ENCODE measurements at regions not wholly inside any gene's neighbourhood (a gene's known extent, or its start where the extent isn't known, plus 50 kb on each side); places are given as distances from the start of the nearest gene placed in this dataset.
"Not testable (repeated sequence)": the region's sequence is repeated elsewhere in the genome, so short reads cannot be mapped to it uniquely, and the experiment has no call there.

DNA sequence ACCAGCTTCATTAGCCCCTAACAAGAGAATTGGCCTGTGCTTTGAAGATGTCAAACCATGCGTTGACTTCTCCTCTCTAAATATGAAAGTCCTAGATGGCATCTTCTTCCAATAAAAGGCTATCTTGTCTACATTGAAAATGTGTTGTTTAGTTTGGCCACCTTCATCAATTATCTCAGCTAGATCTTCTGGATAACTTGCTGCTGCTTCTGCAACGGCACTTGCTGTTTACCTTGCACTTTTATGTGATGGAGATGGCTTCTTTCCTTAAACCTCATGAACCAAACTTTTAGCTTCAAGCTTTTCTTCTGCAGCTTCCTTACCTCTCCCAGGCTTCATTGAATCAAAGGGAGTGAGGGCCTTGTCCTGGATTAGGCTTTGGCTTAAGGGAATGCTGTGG is 58.6 kb upstream of the CSNK1E start:
- H3K27ac ChIP-seq; H3K27me3 ChIP-seq (replicated peaks; ENCODE audit: insufficient read depth); H3K4me1 ChIP-seq (replicated peaks); DNase-seq (ENCODE audit: low spot score); H3K36me3 ChIP-seq; intact Hi-C loops (cut with DNase I); H3K9me3 ChIP-seq; H3K4me3 ChIP-seq: not testable (repeated sequence)
- TF ChIP-seq POLR2AphosphoS5 (IDR thresholded peaks at IDR 0.05) = peak; percentile 57
- WGBS = 52% methylated on average over 2 of the region's 2 CpGs

GRCh38 chr22:38375005-38375404 is 57.8 kb upstream of the CSNK1E start:
- H3K9me3 ChIP-seq; H3K4me3 ChIP-seq; H3K4me1 ChIP-seq (replicated peaks); H3K27ac ChIP-seq; H3K36me3 ChIP-seq; DNase-seq (ENCODE audit: low spot score); intact Hi-C loops (cut with DNase I); H3K27me3 ChIP-seq (replicated peaks; ENCODE audit: insufficient read depth): not testable (repeated sequence)

DNA sequence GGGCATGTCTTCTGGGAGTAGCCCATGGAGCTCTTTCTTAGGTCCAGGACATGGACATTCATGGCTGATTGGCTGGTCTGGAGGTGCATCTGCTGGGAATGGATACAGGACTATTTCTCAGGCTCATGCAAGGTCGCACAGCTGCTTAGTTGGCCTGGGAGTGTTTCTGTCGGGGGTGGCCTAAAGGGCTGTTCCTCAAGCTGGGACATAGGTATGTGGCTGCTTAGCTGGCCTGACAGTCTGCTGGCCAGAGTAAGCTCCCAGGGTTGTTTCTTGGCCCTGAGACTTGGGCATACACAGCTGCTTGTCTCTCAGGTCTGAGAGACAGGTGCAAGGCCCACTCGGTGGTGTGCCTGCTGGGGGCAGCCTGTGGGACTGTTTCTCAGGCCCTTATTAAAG is 57.2 kb upstream of the CSNK1E start:
- 95% methylated on average over 3 of the region's 3 CpGs for WGBS
- DNase-seq (ENCODE audit: low spot score); H3K4me1 ChIP-seq (replicated peaks); H3K27me3 ChIP-seq (replicated peaks; ENCODE audit: insufficient read depth); H3K9me3 ChIP-seq; H3K36me3 ChIP-seq; H3K27ac ChIP-seq; H3K4me3 ChIP-seq; intact Hi-C loops (cut with DNase I): not testable (repeated sequence)

DNA sequence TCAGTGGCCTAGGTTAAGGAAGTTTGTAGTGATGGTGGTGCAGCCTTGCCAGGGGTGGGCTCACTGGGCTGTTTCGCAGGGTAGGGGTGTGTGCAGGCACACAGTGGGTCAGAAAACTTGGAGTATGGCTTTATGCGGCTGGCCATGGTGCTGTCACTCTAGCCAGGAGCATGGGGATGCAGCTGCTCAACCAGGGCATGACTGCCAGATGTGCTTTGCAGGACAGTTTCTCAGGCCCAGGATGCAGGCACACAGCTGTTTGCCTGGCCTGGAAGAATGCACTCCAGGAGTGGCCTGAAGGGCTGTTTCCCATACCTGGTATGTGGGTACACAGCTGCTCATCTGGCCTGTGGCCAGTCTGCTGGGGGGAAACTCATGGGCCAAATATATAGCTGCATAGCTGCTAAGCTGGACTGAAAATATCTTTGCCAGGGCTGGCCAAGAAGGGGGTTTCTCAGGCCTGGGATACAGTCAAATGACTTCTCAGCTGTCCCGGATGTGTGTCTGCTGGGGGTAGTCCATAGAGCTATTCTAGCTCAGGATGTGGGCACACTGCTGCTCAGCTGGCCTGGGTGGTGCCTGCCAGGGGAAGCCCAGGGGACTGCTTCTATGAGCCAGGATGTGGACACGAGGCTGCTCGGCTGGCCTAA is 56.7 kb upstream of the CSNK1E start:
- H3K27ac ChIP-seq; H3K4me1 ChIP-seq (replicated peaks); DNase-seq (ENCODE audit: low spot score); H3K36me3 ChIP-seq; H3K9me3 ChIP-seq; intact Hi-C loops (cut with DNase I); H3K4me3 ChIP-seq; H3K27me3 ChIP-seq (replicated peaks; ENCODE audit: insufficient read depth): not testable (repeated sequence)
- WGBS = 100% methylated on average over 5 of the region's 5 CpGs

- H3K9me3 ChIP-seq = not testable (repeated sequence)
Observed at GRCh38 chr22:38372665-38373064, 55.4 kb upstream of the CSNK1E start.

DNA sequence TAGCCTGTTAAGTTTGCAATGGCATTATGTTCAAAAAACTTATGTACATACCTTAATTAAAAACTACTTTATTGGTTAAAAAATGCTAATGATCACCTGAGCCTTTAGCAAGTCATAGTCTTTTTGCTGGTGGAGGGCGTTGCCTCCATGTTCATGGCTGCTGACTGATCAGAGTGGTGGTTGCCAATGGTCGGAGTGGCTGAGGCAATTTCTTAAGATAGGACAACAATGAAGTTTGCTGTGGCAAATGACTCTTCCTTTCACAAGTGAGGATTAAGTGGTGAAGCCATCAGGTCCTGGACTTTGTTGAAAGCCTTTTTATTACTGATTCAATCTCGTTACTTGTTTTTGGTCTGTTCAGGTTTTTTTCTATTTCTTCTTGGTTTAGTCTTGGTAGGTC is 53.3 kb upstream of the CSNK1E start:
- DNase-seq (ENCODE audit: low spot score); H3K27ac ChIP-seq; H3K36me3 ChIP-seq; H3K9me3 ChIP-seq; H3K4me1 ChIP-seq (replicated peaks); H3K27me3 ChIP-seq (replicated peaks; ENCODE audit: insufficient read depth); H3K4me3 ChIP-seq; intact Hi-C loops (cut with DNase I): not testable (repeated sequence)
- 89% methylated on average over 3 of the region's 3 CpGs for WGBS

More at GRCh38 chr22:38372665-38373064, 55.4 kb upstream of the CSNK1E start:
- H3K27me3 ChIP-seq (replicated peaks; ENCODE audit: insufficient read depth); DNase-seq (ENCODE audit: low spot score); intact Hi-C loops (cut with DNase I); H3K27ac ChIP-seq; H3K4me1 ChIP-seq (replicated peaks); H3K36me3 ChIP-seq; H3K4me3 ChIP-seq: not testable (repeated sequence)
- 99% methylated on average over 4 of the region's 4 CpGs for WGBS

GRCh38 chr22:38369132-38369531 is 51.9 kb upstream of the CSNK1E start:
- H3K27me3 ChIP-seq (replicated peaks; ENCODE audit: insufficient read depth); H3K36me3 ChIP-seq; intact Hi-C loops (cut with DNase I); DNase-seq (ENCODE audit: low spot score); H3K27ac ChIP-seq; H3K4me3 ChIP-seq; H3K9me3 ChIP-seq; H3K4me1 ChIP-seq (replicated peaks): not testable (repeated sequence)
- 61% methylated on average over 2 of the region's 2 CpGs for WGBS
